Lower leg skin (tissue), 4 donors: ENCODE measurements at regions not wholly inside any gene's neighbourhood (a gene's known extent, or its start where the extent isn't known, plus 50 kb on each side); places are given as distances from the start of the nearest gene placed in this dataset.

Experiments
- DNase-seq, 2 donors: peaks; one replicate each; pipeline ENCODE4 v3.0.0-alpha.2; 2019; ENCODE audit warnings: low spot score in 2 of 2
- H3K4me3 ChIP-seq: fragments of 200-600 bp; sonication (generic); 2 replicates; pipeline ENCODE4 v1.5.1; 2017; ENCODE audit warnings: mild to moderate bottlenecking, low read depth; ENCODE audit not compliant: poor library complexity, severe bottlenecking
- POLR2A ChIP-seq, 2 donors: fragments of 450-650 bp; IDR thresholded peaks; one replicate each; pipeline ENCODE4 v1.6.1; 2016 to 2017; ENCODE audit warnings: antibody characterized with exemption in 2 of 2, mild to moderate bottlenecking in 1 of 2, moderate library complexity in 1 of 2
- WGBS, 2 donors: methylation state at CpG; one replicate each; pipeline ENCODE4 v1.1.5; 2018; 5-methylcytosine and 5-hydroxymethylcytosine counted together
- intact Hi-C: fragments of 100-400 bp; cut with DNase I; formaldehyde crosslinking; loops from one replicate; pipeline ENCODE4 v1.15.0; 2023; ENCODE audit warnings: low total_unique reads
- TF ChIP-seq, protein P1 (sequence below), 3 donors: fragments of 450-650 bp; IDR thresholded peaks; one replicate each; pipeline ENCODE4 v1.5.1; 2016; ENCODE audit warnings: antibody characterized with exemption in 3 of 3, mild to moderate bottlenecking in 3 of 3, moderate library complexity in 2 of 3

DNA sequence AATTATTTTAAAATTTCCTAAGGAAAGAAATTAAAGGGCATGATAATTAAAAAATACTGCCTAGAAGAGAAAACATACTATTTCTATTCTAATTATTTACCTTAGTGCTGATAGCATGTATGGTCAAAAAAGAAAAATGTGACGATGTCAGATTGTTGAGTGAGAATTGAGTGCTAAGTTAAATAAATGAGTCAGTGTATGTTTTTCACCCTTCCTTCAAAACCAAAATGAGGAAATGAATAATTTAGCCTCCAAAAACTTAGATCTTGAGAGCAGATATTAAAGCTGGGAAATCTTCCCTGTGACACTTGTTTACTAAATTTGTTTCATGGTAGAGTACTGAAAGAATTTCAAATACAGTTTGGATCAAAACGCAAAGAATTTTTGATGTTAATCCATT, 58.6 kb upstream of the NYAP2 start:
- DNase-seq: no peak
- intact Hi-C loops: no loop called here
- TF ChIP-seq POLR2A (IDR thresholded peaks at IDR 0.05): no peak
- TF ChIP-seq, protein P1, sequence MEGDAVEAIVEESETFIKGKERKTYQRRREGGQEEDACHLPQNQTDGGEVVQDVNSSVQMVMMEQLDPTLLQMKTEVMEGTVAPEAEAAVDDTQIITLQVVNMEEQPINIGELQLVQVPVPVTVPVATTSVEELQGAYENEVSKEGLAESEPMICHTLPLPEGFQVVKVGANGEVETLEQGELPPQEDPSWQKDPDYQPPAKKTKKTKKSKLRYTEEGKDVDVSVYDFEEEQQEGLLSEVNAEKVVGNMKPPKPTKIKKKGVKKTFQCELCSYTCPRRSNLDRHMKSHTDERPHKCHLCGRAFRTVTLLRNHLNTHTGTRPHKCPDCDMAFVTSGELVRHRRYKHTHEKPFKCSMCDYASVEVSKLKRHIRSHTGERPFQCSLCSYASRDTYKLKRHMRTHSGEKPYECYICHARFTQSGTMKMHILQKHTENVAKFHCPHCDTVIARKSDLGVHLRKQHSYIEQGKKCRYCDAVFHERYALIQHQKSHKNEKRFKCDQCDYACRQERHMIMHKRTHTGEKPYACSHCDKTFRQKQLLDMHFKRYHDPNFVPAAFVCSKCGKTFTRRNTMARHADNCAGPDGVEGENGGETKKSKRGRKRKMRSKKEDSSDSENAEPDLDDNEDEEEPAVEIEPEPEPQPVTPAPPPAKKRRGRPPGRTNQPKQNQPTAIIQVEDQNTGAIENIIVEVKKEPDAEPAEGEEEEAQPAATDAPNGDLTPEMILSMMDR (IDR thresholded peaks at IDR 0.05): no peak
- WGBS, 2 donors: 55 to 67% methylated on average over 2 of the region's 2 CpGs
- H3K4me3 ChIP-seq: no peak overlapping the region

DNA sequence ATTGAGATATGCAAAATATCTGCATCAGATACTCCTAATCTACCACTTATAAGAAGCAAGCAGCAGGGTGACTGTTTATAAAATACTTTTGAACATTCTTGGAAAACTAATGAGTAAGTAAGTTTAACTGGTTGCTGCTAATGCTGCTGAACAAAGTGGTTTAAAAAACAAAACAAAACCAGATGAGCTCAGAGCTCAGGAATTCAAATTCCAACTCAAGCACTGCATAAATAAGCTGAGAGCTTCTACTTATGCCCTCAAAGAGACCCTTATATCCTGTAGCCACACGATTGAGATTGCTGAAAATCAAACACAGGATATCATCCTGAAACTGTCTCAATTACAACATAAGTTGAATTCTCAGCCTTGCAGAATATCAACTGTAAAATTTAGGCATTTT, 62.3 kb upstream of the NYAP2 start:
- intact Hi-C loops: no loop called here
- DNase-seq: no peak
- WGBS, 2 donors: 11% methylated on average over 1 of the region's 1 CpG
- no peak overlapping the region for H3K4me3 ChIP-seq
- no peak for TF ChIP-seq POLR2A (IDR thresholded peaks at IDR 0.05)
- TF ChIP-seq, protein P1 (IDR thresholded peaks at IDR 0.05): no peak

DNA sequence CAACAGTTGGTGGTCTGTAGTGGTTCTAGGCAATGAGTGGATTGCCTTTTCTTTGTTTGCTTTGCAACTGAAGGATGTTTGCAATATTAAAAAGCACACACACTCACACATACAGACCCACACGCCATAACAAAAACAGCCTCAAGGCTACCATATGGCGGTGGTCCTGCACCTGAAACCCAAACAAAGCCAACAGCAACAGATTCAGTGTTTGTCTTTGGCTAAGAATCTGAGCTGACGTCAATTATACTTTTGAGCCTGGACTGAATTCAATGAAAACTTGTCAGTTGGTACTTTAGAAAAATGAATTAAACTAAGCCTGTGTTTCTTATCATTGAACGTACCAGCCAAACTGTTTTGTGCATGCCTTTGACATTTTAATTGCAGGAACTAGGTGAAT, 65.0 kb upstream of the NYAP2 start:
- WGBS, 2 donors: 30 to 49% methylated on average over 4 of the region's 4 CpGs
- TF ChIP-seq, protein P1 (IDR thresholded peaks at IDR 0.05): no peak
- no peak for TF ChIP-seq POLR2A (IDR thresholded peaks at IDR 0.05)
- no peak for DNase-seq
- H3K4me3 ChIP-seq: no peak overlapping the region
- intact Hi-C loops: no loop called here

DNA sequence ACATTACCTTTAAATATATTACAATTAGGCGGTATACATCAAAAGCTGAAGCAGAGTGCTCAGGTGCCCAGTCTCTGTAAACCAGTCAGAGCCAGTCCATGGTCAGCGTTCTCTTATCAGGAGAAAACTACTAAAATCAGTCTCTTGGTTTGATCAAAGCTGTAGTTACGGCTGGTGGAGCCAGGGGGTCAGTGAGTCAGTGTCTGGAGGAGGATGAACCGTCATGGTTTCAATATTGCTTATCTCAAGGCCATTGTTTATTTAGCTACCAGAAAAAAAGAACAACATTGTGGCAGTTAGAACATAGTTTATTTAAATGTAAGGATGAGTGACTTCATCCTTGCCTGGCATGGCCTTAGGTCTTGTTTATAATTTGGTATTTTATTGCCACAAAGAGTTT, 71.3 kb upstream of the NYAP2 start:
- H3K4me3 ChIP-seq: no peak overlapping the region
- DNase-seq: no peak
- 65 to 67% methylated on average over 4 of the region's 4 CpGs for WGBS, 2 donors
- TF ChIP-seq, protein P1 (IDR thresholded peaks at IDR 0.05): no peak
- no peak for TF ChIP-seq POLR2A (IDR thresholded peaks at IDR 0.05)
- intact Hi-C loops: no loop called here

DNA sequence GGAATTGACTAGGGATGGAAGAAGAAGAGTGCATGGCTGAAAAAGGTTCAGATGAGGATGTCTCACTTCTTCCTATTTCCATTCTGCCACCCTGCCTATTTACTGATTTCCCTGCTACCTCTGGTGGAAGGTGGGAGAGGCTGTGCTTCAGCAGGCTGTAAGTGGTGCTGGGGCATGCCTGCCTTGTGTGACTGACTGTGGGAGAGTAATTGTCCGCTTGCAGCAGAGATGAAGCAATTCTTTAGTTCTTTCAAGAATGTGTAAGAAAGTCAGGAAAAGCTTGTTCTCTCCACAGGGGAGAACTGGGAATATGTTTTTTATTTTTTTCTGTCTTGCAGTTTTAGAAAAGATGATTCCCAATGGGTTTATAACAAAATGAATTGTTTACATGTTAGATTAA, 72.5 kb upstream of the NYAP2 start:
- no peak overlapping the region for H3K4me3 ChIP-seq
- TF ChIP-seq, protein P1 (IDR thresholded peaks at IDR 0.05): no peak
- TF ChIP-seq POLR2A (IDR thresholded peaks at IDR 0.05): no peak
- no peak for DNase-seq
- WGBS, 2 donors: 19 to 47% methylated on average over 1 of the region's 1 CpG
- intact Hi-C loops: no loop called here

DNA sequence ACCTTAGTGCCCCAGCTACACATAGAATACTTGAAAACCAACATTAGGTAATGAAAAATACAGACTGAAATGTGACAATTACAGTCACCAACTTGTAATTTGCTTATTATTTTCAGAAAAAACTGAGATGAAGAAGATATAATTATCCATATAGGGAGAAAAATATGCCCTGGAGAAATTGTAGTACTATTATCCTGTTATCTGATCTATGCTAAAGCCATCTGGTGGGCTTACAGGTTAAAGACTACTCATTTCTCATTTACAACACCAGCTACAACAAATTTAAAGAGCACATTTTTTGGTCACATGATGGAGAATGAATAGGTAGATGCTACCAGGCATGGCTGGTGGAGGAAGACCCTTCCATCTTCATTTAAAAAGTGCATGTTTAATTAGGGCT, 79.6 kb upstream of the NYAP2 start:
- DNase-seq: no peak
- TF ChIP-seq POLR2A (IDR thresholded peaks at IDR 0.05): no peak
- TF ChIP-seq, protein P1 (IDR thresholded peaks at IDR 0.05): no peak
- intact Hi-C loops: no loop called here
- no peak overlapping the region for H3K4me3 ChIP-seq
